G401.6 (cell line): ENCODE measurements at regions not wholly inside any gene's neighbourhood (a gene's known extent, or its start where the extent isn't known, plus 50 kb on each side); places are given as distances from the start of the nearest gene placed in this dataset.
"Not testable (repeated sequence)": the region's sequence is repeated elsewhere in the genome, so short reads cannot be mapped to it uniquely, and the experiment has no call there.

ENCODE experiments used
- FAIRE-seq: peaks from 2 replicates; lab custom pipeline; 2012; peaks lifted over from hg19 to GRCh38; lab: Jason Lieb, UNC

DNA sequence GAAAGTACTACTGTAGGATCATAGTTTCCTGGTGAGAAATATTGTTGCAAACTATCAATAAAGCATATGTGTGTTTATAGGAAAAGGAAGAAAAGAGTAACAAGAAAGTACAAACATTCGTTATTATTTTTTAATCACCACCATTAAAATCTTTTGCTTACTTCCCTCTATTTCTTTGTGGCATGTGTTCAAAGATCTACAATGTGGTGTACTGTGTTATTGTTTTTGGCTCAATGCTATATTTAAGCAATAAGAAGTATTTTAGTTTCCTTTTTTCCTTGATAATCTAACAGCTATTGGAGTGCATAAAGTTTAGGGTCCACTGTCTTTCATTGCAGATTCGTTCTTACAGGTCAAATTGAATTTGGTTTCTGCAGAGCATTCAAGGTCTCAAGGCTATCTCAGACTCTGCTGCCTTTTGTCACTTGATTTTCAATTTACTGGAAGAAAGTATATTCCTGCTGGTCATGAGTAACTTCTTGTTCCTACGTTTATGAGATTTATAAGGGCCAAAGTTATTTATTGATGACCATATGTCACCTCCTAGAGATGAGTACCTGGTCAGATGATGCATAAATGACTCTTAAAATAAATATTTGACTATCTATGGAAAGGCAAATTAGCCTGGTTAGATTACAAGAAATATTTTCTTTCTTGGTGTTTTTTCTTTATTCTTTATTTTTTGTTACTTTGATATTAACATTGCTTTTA lies 323.0 kb downstream of the TMEM167A start:
- no peak for FAIRE-seq

DNA sequence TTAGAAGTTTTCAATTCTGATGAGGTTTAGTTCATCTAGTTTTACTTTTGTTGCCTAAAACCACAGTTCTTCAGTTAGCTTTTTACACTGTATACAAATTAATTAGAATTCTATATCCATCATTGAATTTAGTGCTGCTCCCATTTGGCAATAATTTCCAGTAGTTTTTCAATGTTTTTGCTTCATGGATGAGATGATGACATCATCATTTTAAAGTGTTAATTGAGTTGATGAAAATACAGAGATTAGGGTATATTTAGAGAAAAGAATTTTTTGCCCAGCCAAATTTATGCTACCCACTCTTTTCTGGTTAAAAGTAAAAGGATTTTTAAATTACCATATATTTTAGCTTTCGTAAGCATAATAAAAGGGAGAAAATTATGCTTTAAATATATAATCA lies 323.8 kb downstream of the TMEM167A start:
- no peak for FAIRE-seq

DNA sequence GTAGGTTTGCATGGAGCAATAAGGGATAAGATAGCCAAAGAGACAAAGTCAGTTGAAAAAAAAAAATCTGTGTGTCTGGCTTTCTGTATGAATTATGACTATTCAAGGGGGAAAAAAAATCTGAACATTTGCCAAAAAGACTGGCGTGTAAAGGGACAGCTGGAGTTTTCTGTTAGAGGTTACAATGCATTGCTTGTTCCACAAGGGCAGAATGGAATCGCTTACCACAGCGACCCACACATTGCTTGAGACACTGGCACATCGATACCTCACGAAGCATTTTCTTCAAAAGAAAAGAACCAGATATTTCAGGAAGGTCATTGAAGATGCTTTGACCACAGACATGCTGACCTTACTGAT lies 327.8 kb downstream of the TMEM167A start:
- no peak for FAIRE-seq

DNA sequence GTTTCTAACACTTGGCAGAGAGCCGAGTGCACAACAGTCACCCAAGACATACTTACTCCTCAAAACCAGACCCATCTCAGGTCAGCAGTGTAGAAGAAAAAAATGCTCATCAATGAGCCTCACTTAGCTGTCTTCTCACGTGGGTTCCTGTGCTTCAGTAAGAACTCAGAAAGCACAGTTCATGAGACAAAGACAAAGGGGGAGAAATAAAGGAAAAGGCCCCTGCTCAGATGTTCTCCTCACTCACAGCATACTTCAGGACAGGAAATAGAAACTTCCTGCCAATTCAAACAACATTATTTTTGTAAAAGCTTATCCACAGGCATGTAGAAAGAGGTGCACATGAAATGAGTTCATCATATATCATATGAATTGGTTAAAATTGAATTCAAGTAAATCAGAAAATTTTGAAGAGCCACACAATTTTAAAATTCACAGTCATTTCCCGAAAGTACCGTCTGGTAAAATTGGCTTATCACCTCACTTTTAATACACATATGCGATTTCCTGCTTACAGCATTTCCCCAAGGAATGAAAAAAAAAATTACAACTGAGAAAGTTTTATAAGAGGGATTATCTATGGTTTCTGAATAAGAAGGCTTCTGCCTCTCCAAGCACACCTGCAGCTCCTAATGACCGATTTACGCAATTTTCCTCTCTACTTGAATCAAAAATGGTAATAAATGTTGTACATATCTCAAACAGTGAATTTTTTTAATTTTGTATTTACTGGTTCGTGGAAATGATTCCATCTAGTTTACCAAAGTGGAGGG lies 328.3 kb downstream of the TMEM167A start:
- FAIRE-seq, result no peak

DNA sequence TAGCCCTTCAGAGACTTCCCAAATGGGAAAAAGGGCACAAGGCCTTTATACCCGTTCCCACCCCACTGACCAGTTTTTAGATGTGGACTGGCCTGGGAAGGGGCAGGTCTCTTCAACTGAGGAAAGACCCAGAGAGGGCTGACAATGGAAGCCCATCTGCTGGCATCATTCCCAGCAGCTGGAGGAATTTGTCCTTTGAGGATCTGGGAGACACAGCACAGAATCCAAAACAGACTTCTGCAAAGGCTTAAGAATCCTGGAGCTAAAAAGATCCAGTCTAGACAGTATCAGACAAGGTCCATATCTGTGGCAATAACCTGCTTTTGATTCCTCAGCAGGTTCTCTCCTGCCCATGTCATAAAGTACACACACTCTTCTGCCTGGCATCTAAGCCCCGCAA lies 329.2 kb downstream of the TMEM167A start:
- no peak for FAIRE-seq

DNA sequence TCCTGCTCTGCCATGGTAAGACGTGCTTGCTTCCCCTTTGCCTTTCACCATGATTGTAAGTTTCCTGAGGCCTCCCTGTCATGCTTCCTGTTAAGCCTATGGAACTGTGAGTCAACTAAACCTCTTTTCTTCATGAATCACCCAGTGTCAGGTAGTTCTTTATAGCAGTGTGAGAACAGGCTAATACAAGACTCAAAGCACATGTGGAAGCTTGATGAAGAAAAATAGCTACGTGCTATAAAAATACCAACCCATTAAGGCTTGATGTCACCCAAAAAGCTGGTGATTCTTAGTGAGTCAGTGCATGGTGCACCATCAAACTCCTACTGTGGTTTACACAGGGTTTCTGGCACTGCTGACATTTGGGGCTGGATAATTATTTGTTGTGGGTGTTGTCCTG lies 332.2 kb downstream of the TMEM167A start:
- FAIRE-seq, result no peak

DNA sequence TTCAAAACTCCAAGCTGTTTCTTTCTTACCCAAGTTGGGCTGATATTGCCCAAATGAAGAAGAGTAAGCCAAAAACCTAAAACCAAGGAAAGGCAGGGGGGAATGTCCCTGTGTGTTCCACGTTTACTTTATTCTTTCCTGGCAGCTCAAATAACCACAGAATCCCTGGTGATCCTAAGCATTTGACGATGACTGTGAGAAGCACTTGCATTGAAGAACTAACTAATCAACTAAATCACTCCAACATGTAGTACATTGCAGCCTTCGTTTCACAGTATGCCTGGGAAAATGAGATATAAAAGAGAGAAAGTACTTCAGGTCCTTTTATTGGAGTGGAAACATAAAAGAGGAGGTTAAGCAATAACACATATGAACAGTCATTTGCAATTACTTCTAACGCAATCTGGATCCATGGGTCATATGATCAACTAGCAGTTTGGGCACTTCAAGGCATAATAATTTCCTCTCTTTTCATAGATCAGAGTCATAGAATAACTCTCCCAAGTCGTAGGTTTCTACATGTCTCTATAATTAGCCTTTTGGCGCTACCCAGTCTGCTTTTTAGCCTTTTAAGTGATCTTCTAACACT lies 338.4 kb downstream of the TMEM167A start:
- no peak for FAIRE-seq

DNA sequence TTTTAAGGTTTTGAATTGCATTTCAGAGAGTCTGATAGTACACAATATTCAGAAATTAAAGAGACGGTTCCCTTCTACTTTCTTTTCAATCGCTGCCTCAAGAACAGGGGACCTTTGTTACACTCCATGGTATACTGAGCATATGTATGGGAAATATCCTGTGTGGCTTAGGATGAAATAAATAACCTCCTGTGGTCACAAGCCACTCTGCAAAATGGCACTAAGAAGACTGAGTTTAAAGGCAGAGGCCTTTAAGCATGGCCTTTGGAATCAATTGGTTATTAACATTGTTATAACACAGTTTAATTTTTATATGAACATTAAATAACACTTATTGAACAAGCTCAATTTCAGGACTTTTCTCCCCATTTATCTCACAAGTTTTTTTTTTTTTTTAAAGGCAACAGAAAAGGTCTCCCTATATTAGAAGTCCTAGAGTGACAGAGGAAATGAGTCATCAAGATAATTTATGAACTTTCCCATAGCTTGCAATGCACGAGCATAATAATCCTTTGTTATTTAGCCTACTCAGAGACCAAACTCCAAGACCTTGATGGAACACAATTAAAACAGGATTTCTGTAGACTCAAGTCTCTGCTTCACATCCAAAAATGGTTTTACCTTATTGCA lies 341.9 kb downstream of the TMEM167A start:
- no peak for FAIRE-seq

DNA sequence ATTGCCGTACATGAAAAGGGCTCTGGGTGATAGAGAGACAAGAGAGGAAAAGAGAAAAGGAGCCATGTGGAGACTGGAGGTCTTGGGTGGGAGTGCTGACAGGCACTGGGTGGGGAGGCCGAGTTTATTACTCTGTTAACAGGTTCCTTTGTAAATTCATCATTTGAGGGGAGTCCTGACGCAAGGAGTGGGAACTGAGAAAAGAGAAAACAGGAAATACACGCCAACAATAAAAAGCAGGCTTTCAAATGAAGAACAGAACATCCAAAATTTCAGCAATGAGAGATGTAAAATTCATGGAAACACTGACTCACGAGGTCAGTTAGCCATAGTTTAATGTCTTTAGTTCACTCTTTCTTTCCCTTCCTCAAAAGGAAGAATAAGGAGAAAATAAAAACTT lies 342.8 kb downstream of the TMEM167A start:
- FAIRE-seq, result no peak

DNA sequence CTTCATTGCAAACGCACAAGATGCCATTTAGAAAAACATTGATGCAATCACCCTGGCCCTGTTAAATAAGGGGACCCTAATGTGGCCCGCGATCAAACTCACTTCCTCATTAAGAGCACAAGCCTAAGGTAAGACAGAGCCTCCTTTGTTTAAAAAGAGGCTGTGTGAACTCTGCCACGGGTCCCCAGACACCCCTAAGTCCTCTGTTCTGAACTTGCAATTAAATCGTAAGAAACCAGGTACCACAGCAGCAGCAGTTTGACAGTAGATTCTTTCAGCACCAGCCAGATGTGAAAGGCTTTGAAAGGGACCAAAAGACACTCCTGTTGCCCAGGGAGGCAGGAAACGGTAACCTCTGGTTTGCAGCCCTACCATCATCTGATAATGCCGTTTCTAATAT lies 346.3 kb downstream of the TMEM167A start:
- no peak for FAIRE-seq

DNA sequence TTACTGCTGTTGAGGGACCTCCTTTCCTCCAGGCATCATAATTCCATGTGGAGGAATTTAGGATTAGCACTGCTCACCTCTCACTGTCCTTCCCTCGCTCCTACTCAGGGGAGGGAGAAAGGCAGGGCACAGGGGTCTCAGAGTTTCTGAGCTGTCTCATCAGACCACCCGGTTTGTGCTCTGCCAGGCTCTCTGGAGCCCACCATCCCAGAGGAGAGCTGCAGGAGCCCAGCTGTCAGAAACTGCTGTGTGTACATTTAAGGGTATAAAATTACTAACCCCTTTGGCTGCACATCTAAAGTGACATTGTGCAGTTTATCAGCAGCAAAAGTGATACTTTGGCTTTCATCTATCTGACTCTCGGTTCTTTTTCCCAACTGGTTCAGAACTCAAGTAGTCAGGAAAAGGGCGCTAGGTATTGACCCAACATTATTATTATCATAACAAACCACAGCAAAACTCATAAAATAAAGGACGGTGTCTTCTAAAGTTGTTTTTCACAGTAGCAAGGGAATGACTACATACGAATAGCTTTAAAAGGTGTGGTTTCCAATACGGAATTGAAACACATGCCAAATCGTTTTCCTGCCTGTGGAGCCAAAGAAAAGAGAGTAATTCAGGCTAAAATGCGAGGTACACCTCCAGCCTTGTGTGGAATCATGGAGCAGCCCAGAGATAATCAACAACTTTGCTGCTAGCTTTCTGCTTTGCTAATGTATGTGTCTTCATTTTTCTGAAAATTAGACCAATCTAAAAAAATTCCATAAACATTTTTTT lies 348.1 kb downstream of the TMEM167A start:
- FAIRE-seq, result no peak

DNA sequence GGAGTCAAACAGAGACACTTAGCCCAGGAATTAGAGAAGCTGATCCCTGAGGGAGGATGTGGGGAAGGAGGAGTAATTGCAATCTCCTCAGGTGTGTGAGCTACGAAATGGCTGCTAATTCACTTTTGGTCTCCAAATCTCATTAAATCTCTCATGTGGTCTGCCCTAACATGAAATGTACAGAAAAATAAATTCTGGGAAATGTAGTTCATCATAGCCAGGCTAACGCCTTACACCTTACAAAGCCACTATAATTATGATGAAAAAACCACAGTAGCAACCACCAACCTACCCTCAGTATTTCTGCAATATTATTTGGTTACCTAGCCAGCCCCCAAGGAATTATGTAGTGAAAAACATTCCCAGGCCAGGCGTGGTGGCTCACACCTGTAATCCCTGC lies 354.0 kb downstream of the TMEM167A start:
- FAIRE-seq, result no peak

DNA sequence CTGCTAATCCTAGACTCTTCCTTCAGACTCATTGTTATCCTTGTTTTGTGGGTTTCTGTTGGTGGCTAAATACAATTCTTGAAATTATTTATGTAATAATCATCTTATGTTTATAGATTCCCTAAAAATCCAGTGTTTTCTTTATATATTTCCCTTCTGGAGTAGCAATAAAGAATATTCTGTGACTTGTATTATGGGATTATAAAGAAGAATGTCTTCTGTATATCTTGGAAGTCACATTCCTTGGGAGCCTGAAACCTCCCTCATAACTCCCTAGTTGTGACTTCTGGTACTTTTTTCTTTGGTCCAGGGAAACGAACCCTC lies 356.1 kb downstream of the TMEM167A start:
- FAIRE-seq, result no peak

DNA sequence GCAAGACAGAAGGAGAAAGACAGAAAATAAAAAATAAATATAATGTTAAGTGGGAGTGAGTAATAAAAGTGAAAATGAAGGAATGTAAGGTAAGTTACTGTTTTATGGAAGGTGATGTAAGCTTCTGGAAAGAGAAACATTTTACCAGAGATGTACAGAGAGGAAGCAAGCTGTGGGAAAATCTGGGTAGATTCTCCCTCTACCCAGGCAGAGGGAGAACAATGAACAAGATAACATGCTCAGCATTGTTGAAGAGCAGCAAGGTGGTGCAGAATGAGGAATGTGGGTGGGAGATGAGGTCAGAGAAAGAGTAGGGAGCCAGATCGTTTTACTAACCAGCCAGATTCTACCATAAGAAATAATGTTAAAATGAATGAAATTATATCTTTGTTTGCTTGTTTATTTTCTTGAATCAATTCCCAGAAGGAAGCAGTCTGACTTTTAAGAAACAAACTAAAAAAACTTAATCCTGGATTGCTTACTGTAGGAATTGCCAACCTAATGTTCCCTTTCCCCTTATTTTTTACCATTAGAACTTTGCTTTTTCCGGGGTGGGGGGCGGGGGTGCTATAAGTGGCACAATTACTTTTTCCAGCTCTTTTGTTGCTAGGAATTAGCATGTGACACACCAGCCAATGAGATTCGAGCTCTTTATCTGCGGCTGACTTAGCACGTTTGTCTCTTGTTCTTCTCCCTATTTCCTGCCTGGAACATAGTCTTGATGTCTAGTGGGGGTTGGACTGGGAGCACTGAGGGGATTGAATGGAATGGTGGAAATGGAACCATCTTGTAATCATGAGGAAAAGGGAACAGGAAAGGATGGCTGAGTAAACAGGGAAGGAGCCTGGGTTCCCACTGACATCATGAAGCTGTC lies 356.7 kb downstream of the TMEM167A start:
- no peak for FAIRE-seq

DNA sequence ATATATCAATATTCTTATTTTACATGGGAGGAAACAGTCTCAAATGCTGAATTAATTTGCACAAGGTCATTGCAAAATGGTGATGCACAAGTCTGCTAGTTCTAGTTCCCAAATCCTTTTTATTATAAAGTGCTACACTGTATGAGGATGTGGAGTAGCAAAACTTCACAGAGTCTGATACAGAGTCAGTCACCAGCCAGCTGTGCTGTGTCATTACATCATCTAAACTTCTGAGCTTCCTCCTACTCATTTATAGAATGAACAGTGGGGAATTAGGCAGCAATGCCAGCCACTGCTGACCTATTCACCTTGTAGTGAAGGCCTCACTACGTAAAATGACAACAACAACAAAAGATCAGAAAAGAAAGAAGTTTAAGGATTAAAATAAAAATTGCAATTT lies 357.8 kb downstream of the TMEM167A start:
- no peak for FAIRE-seq

DNA sequence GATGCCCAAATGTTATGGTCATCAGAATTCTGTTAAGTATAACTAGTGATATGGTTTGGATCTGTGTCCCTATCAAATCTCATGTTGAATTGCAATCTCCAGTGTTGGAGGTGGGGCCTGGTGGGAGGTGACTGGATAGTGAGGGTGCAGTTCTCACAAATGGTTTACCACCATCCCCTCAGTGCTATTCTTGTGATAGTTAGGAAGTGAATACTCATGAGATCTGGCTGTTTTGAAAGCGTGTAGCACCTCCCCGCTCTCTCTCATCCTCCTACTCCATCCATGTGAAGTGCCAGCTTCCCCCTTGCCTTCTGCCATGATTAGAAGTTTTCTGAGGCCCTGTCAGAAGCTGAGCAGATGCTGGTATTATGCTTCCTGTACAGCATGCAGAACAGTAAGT lies 359.5 kb downstream of the TMEM167A start:
- FAIRE-seq, result no peak

DNA sequence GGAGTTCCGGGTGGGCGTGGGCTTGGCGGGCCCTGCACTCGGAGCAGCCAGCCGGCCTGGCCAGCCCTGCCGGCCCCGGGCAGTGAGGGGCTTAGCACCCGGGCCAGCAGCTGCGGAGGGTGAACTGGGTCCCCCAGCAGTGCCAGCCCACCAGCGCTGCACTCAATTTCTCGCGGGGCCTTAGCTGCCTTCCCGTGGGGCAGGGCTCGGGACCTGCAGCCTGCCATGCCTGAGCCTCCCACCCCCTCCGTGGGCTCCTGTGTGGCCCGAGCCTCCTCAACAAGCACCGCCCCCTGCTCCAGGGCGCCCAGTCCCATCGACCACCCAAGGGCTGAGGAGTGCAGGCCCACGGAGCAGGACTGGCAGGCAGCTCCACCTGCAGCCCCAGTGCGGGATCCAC lies 362.5 kb downstream of the TMEM167A start:
- FAIRE-seq, result not testable (repeated sequence)

DNA sequence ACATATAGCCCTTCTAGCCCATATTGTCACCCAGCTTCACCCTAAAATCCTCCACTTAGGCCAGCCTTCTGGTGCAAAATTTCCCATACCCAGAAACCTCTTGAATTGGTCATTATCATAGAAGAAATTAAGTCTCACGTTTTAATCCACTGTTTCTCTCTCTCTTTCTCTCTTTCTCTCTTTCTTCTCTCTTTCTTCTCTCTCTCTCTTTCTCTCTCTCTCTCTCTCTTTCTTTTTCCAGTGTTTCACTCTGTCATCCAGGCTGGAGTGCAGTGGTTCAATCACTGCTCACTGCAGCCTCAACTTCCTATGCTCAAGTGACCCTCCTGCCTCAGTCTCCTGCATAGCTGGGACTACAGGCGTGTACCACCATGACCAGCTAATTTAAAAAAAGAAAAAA lies 363.4 kb downstream of the TMEM167A start:
- FAIRE-seq, result no peak

DNA sequence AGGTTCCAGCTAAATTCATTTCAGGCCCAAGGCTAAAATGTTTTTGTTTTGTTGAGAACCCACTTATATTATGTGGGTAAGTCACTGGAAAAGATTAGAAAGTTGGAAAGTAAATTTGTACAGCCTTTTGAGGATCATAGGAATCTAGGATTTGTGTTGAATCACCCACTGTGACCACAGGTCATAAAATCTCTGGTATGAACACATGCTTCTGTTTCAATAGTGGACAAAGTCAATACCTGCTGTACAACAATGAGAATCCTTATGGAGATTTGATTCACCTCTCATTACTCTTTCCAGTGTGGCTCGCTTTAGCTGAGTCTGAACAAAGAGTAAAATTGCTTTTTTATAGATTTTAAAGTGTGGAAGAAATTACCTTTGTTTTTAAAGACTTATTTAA lies 369.5 kb downstream of the TMEM167A start:
- no peak for FAIRE-seq

DNA sequence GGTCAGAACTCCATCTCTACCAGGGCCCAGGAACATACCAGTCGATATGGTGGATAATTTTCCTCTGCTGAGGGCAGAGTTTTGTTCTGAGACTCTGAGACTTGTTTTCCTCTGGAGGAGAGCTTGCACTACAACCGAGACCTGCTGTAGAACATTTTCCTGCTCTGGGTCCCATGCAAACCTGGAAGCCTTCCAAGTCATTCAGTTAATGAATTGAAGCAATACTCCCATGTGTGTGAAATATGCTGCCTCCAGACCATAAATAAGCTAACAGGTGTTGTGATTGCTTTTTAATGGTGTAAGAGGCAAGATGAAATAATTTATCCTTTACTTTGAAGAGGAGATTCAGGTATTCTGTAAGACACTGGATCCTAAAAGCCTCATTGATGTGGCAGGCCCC lies 372.8 kb downstream of the TMEM167A start:
- FAIRE-seq, result no peak

DNA sequence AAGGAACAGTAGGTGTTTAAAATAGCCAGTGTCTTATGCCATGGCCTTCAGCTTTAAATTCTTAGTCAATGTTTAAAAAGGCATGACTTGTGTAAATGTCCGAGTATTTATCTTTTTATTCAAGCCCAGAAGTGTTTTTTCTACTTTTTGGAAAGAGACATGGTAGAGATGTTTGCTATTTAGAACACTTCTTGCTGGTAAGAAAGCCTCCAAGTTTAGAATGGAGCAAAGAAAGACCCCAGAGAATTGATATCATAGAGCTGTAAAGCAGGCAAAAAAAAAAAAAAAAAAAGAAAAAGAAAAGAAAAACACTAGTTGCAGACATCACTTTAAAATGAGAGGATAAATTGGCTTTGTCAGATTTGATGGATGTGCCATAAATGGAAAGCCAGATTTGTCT lies 375.1 kb downstream of the TMEM167A start:
- no peak for FAIRE-seq

DNA sequence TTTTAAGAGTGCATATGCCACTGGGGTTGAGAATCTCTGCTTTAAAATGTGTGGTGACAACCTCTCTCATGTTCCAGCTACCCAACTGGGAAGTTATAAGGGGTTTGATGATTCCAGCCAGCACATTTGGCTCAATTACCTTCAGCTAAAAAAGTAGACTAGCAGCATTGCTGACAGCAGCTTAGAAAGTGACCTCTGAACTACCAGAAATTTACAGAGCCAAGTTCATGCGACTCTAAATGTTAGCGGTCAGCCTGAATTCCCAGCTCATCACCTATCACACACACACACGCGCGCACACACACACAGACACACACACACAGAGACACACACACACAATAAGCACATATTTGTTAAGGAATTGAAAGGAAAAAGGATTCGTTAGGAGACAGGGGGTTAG lies 377.5 kb downstream of the TMEM167A start:
- FAIRE-seq, result no peak
